H1 (cell line): ENCODE measurements at regions not wholly inside any gene's neighbourhood (a gene's known extent, or its start where the extent isn't known, plus 50 kb on each side); places are given as distances from the start of the nearest gene placed in this dataset.

ENCODE experiments used
- BRCA1 ChIP-seq: IDR thresholded peaks from 2 replicates; pipeline ENCODE4 v1.6.1; 2012; ENCODE audit warnings: low read depth, low read length, improper control_type of control experiment
- CBX8 ChIP-seq: fragments of 300-800, 300-1000 bp; sonication (generic); IDR thresholded peaks from 2 replicates; pipeline ENCODE4 v1.7.1; 2016; ENCODE audit warnings: low read depth, low read length, borderline replicate concordance
- CHD7 ChIP-seq: fragments of 300-600 bp; sonication (generic); IDR thresholded peaks from 2 replicates; pipeline ENCODE4 v1.7.1; 2012; ENCODE audit warnings: low read length, moderate library complexity, mild to moderate bottlenecking, inconsistent platforms; ENCODE audit not compliant: insufficient replicate concordance
- MAX ChIP-seq: IDR thresholded peaks from 2 replicates; pipeline ENCODE4 v1.6.1; 2012; ENCODE audit warnings: inconsistent platforms
- POLR2AphosphoS5 ChIP-seq: IDR thresholded peaks from 2 replicates; pipeline ENCODE4 v1.6.1; 2011; ENCODE audit warnings: low read depth, low read length
- TBP ChIP-seq: IDR thresholded peaks from 2 replicates; pipeline ENCODE4 v1.6.1; 2011; ENCODE audit warnings: low read depth, low read length, improper control_type of control experiment

- TF ChIP-seq CHD7: no peak
- no peak for TF ChIP-seq MAX
- TF ChIP-seq POLR2AphosphoS5: no peak
- TF ChIP-seq CBX8: no peak
- no peak for TF ChIP-seq BRCA1
- TF ChIP-seq TBP: no peak
- TF ChIP-seq, all 59 proteins: peak for 0
These were observed 158.4 kb downstream of the NDUFA10 start (continued) for GRCh38 chr2:239866778-239867177.
